ENCODE measurements at regions not wholly inside any gene's neighbourhood (a gene's known extent, or its start where the extent isn't known, plus 50 kb on each side); places are given as distances from the start of the nearest gene placed in this dataset.

- Histone ChIP-seq H4K20me1 (ENCODE audit: insufficient read depth) (no peaks in the 10 kb centered on the region), H3K9me3 (ENCODE audit: control insufficient read depth in 1 of 2, insufficient read depth in 1 of 2, low read depth in 1 of 2, low read length in 2 of 2) (no peaks in the 10 kb centered on the region), H3K4me1 (ENCODE audit: control insufficient read depth in 1 of 2, insufficient read depth in 2 of 2, low read length in 2 of 2) (no peaks in the 10 kb centered on the region), H3K79me2 (ENCODE audit: insufficient read depth, low read length) (no peaks in the 10 kb centered on the region), H2AFZ (ENCODE audit: low read depth, low read length, poor library complexity, severe bottlenecking) (no peak overlapping the region), H3K4me3 (replicated peaks in 1 of 2; ENCODE audit: low read depth in 1 of 2, low read length in 2 of 2) (no peak overlapping the region), H3K27ac (ENCODE audit: low read depth, low read length) (no peak overlapping the region), H3K9me2 (ENCODE audit: insufficient read depth) (no peaks in the 10 kb centered on the region), H3K9ac (ENCODE audit: low read length) (no peak overlapping the region), H3K36me3 (ENCODE audit: control insufficient read depth in 1 of 2, insufficient read depth in 2 of 2, low read length in 2 of 2) (no peaks in the 10 kb centered on the region), H3K27me3 (ENCODE audit: insufficient read depth, low read length) (0 out of 2 replicates have a peak, but pooled peaks cover 4% of the 10 kb centered on the region), H3K4me2 (ENCODE audit: low read length) (no peak overlapping the region)
- ChIA-PET RAD21 (ENCODE audit: low non-redundant PET in 1 of 2, low total read pairs in 2 of 2, uncharacterized antibody in 2 of 2, unreplicated experiment in 2 of 2) (no interaction called here), POLR2A (no interaction called here), CTCF (no interaction called here)
- intact Hi-C loops (cut with micrococcal nuclease), result no loop called here
- ATAC-seq (no peak), DNase-seq (ENCODE audit: low read depth, low spot score) (no peak)
- TF ChIP-seq SP1 (IDR thresholded peaks at IDR 0.05; ENCODE audit: low read depth) (no peak), FOSL1 (IDR thresholded peaks at IDR 0.05; ENCODE audit: low read depth) (no peak), TCF7L2 (IDR thresholded peaks at IDR 0.05; ENCODE audit: borderline replicate concordance, extremely low read depth, insufficient read depth, insufficient read length) (no peak), ELF1 (IDR thresholded peaks at IDR 0.05; ENCODE audit: borderline replicate concordance, low read depth) (no peak), ZNF274 (IDR thresholded peaks at IDR 0.05; ENCODE audit: low read depth, low read length) (no peak)
- BruUV-seq (replicated peaks), result no TSS peak
Measured at GRCh38 chr13:111789011-111789410, 277.9 kb upstream of the SOX1 start.

GRCh38 chr13:111789420-111789819 lies 277.5 kb upstream of the SOX1 start:
- ChIA-PET POLR2A (no interaction called here), RAD21 (ENCODE audit: low non-redundant PET in 1 of 2, low total read pairs in 2 of 2, uncharacterized antibody in 2 of 2, unreplicated experiment in 2 of 2) (no interaction called here), CTCF (no interaction called here)
- Histone ChIP-seq H3K79me2 (ENCODE audit: insufficient read depth, low read length) (no peaks in the 10 kb centered on the region), H3K27me3 (ENCODE audit: insufficient read depth, low read length) (0 out of 2 replicates have a peak, but pooled peaks cover 4% of the 10 kb centered on the region), H3K27ac (ENCODE audit: low read depth, low read length) (no peak overlapping the region), H2AFZ (ENCODE audit: low read depth, low read length, poor library complexity, severe bottlenecking) (no peak overlapping the region), H3K4me1 (ENCODE audit: control insufficient read depth in 1 of 2, insufficient read depth in 2 of 2, low read length in 2 of 2) (no peaks in the 10 kb centered on the region), H3K9me2 (ENCODE audit: insufficient read depth) (no peaks in the 10 kb centered on the region), H4K20me1 (ENCODE audit: insufficient read depth) (no peaks in the 10 kb centered on the region), H3K4me3 (replicated peaks in 1 of 2; ENCODE audit: low read depth in 1 of 2, low read length in 2 of 2) (no peak overlapping the region), H3K9ac (ENCODE audit: low read length) (no peak overlapping the region), H3K9me3 (ENCODE audit: control insufficient read depth in 1 of 2, insufficient read depth in 1 of 2, low read depth in 1 of 2, low read length in 2 of 2) (no peaks in the 10 kb centered on the region), H3K4me2 (ENCODE audit: low read length) (no peak overlapping the region), H3K36me3 (ENCODE audit: control insufficient read depth in 1 of 2, insufficient read depth in 2 of 2, low read length in 2 of 2) (no peaks in the 10 kb centered on the region)
- intact Hi-C loops (cut with micrococcal nuclease), result no loop called here
- DNase-seq (ENCODE audit: low read depth, low spot score), result no peak
- TF ChIP-seq YY1 (IDR thresholded peaks at IDR 0.05; ENCODE audit: extremely low read depth, insufficient replicate concordance, low read depth, low read length) (no peak), EZH2 (IDR thresholded peaks at IDR 0.05) (no peak), MAX (IDR thresholded peaks at IDR 0.05) (no peak), SP1 (IDR thresholded peaks at IDR 0.05; ENCODE audit: low read depth) (no peak), EGR1 (IDR thresholded peaks at IDR 0.05; ENCODE audit: low read depth) (no peak), EZH2phosphoT487 (IDR thresholded peaks at IDR 0.05; ENCODE audit: borderline replicate concordance) (no peak), TCF7L2 (IDR thresholded peaks at IDR 0.05; ENCODE audit: borderline replicate concordance, extremely low read depth, insufficient read depth, insufficient read length) (no peak), POLR2AphosphoS5 (IDR thresholded peaks at IDR 0.05; ENCODE audit: low read depth, low read length) (no peak), ZFX (IDR thresholded peaks at IDR 0.05) (no peak), SRF (IDR thresholded peaks at IDR 0.05; ENCODE audit: low read depth) (no peak), SIN3A (IDR thresholded peaks at IDR 0.05; ENCODE audit: low read depth) (no peak)
- TF ChIP-seq, protein P1, sequence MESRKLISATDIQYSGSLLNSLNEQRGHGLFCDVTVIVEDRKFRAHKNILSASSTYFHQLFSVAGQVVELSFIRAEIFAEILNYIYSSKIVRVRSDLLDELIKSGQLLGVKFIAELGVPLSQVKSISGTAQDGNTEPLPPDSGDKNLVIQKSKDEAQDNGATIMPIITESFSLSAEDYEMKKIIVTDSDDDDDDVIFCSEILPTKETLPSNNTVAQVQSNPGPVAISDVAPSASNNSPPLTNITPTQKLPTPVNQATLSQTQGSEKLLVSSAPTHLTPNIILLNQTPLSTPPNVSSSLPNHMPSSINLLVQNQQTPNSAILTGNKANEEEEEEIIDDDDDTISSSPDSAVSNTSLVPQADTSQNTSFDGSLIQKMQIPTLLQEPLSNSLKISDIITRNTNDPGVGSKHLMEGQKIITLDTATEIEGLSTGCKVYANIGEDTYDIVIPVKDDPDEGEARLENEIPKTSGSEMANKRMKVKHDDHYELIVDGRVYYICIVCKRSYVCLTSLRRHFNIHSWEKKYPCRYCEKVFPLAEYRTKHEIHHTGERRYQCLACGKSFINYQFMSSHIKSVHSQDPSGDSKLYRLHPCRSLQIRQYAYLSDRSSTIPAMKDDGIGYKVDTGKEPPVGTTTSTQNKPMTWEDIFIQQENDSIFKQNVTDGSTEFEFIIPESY (IDR thresholded peaks at IDR 0.05; ENCODE audit: extremely low read depth, insufficient replicate concordance, low read length), result no peak
- ATAC-seq, result no peak
- BruUV-seq (replicated peaks), result no TSS peak
